Mesenchymal stem cell (in vitro differentiated cells and primary cell): ENCODE measurements at regions not wholly inside any gene's neighbourhood (a gene's known extent, or its start where the extent isn't known, plus 50 kb on each side); places are given as distances from the start of the nearest gene placed in this dataset.
"Not testable (repeated sequence)": the region's sequence is repeated elsewhere in the genome, so short reads cannot be mapped to it uniquely, and the experiment has no call there.

Source experiments
- DNase-seq: peaks from one replicate; pipeline ENCODE4 v3.0.0-alpha.2; 2013
- H2AFZ ChIP-seq: one replicate; pipeline ENCODE4 v1.6.1; 2013; ENCODE audit warnings: low read depth, mild to moderate bottlenecking, control low read depth, inconsistent platforms, low read length, moderate library complexity
- H2AK5ac ChIP-seq: 2 replicates; pipeline ENCODE4 v1.6.1; 2013; ENCODE audit warnings: low read length, moderate library complexity, mild to moderate bottlenecking, inconsistent platforms; ENCODE audit not compliant: severe bottlenecking
- H2BK120ac ChIP-seq: one replicate; pipeline ENCODE4 v1.6.1; 2013; ENCODE audit warnings: low read depth, mild to moderate bottlenecking, inconsistent platforms, low read length, moderate library complexity
- H2BK12ac ChIP-seq, 2 experiments: one replicate each; pipeline ENCODE4 v1.6.1; 2013; ENCODE audit warnings: inconsistent platforms in 2 of 2, low read length in 2 of 2, mild to moderate bottlenecking in 2 of 2, moderate library complexity in 2 of 2, control low read depth in 1 of 2
- H2BK15ac ChIP-seq: one replicate; pipeline ENCODE4 v1.6.1; 2013; ENCODE audit warnings: mild to moderate bottlenecking, low read depth, inconsistent platforms; ENCODE audit not compliant: poor library complexity, severe bottlenecking
- H2BK5ac ChIP-seq: 2 replicates; pipeline ENCODE4 v1.6.1; 2013; ENCODE audit warnings: low read depth, mild to moderate bottlenecking, low read length, control low read depth, inconsistent platforms; ENCODE audit not compliant: poor library complexity, severe bottlenecking
- H3K14ac ChIP-seq, 2 experiments: one replicate each; pipeline ENCODE4 v1.6.1; 2013; ENCODE audit warnings: inconsistent platforms in 2 of 2, low read length in 2 of 2, control low read depth in 1 of 2, mild to moderate bottlenecking in 1 of 2, moderate library complexity in 1 of 2
- H3K18ac ChIP-seq, 2 experiments: one replicate each; pipeline ENCODE4 v1.6.1; 2013; ENCODE audit warnings: inconsistent platforms in 2 of 2, low read length in 2 of 2, control low read depth in 1 of 2, low read depth in 1 of 2, mild to moderate bottlenecking in 1 of 2
- H3K23ac ChIP-seq, 2 experiments: one replicate each; pipeline ENCODE4 v1.6.1; 2013; ENCODE audit warnings: inconsistent platforms in 2 of 2, low read length in 2 of 2, mild to moderate bottlenecking in 2 of 2, moderate library complexity in 2 of 2, control low read depth in 1 of 2
- H3K27ac ChIP-seq: 2 replicates; pipeline ENCODE4 v1.5.1; 2013; ENCODE audit warnings: mild to moderate bottlenecking, moderate library complexity, low read length, control low read depth, inconsistent platforms; ENCODE audit not compliant: poor library complexity, severe bottlenecking
- H3K27me3 ChIP-seq, 2 experiments: 2 replicates each; pipeline versions ENCODE4 v1.6.1 to v1.7.0; 2013; ENCODE audit warnings: low read length in 2 of 2, mild to moderate bottlenecking in 2 of 2, moderate library complexity in 2 of 2, control low read depth in 1 of 2, inconsistent platforms in 1 of 2; ENCODE audit not compliant: control insufficient read depth in 1 of 2, insufficient read depth in 1 of 2
- H3K36me3 ChIP-seq, 2 experiments: 2 replicates each; pipeline versions ENCODE4 v1.6.1 to v1.7.0; 2013; ENCODE audit warnings: low read length in 2 of 2, control low read depth in 1 of 2, inconsistent platforms in 1 of 2, low read depth in 1 of 2, mild to moderate bottlenecking in 1 of 2; ENCODE audit not compliant: insufficient read depth in 2 of 2, control insufficient read depth in 1 of 2
- H3K4ac ChIP-seq, 2 experiments: one replicate each; pipeline ENCODE4 v1.6.1; 2013; ENCODE audit warnings: inconsistent platforms in 2 of 2, low read length in 2 of 2, mild to moderate bottlenecking in 2 of 2, moderate library complexity in 2 of 2, control low read depth in 1 of 2, low read depth in 1 of 2
- H3K4me1 ChIP-seq: 2 replicates; pipeline ENCODE4 v1.6.1; 2013; ENCODE audit warnings: low read depth, low read length, control low read depth; ENCODE audit not compliant: control insufficient read depth, insufficient read depth
- H3K4me2 ChIP-seq: 2 replicates; pipeline ENCODE4 v1.6.1; 2013; ENCODE audit warnings: low read length, mild to moderate bottlenecking, inconsistent platforms; ENCODE audit not compliant: poor library complexity, severe bottlenecking
- H3K4me3 ChIP-seq, 2 experiments: 2 replicates each; pipeline versions ENCODE4 v1.5.1 to v1.7.0; 2013; ENCODE audit warnings: low read length in 2 of 2, mild to moderate bottlenecking in 2 of 2, control low read depth in 1 of 2, low read depth in 1 of 2; ENCODE audit not compliant: insufficient read depth in 1 of 2
- H3K79me1 ChIP-seq: replicated peaks from 2 replicates; pipeline ENCODE4 v1.6.1; 2013; ENCODE audit warnings: mild to moderate bottlenecking, control low read depth, low read length, inconsistent platforms; ENCODE audit not compliant: poor library complexity, severe bottlenecking
- H3K9ac ChIP-seq: 2 replicates; pipeline ENCODE4 v1.7.0; 2013; ENCODE audit warnings: mild to moderate bottlenecking, low read length, moderate library complexity
- H3K9me3 ChIP-seq: 2 replicates; pipeline ENCODE4 v1.7.0; 2013; ENCODE audit warnings: mild to moderate bottlenecking, low read length; ENCODE audit not compliant: control insufficient read depth
- H4K8ac ChIP-seq: one replicate; pipeline ENCODE4 v1.6.1; 2013; ENCODE audit warnings: inconsistent platforms, mild to moderate bottlenecking, low read length, moderate library complexity
- H4K91ac ChIP-seq: one replicate; pipeline ENCODE4 v1.6.1; 2013; ENCODE audit warnings: mild to moderate bottlenecking, low read length, inconsistent platforms
- WGBS: methylation state at CpG from one replicate; pipeline ENCODE4 v1.1.7; 2013; ENCODE audit warnings: mixed read lengths; 5-methylcytosine and 5-hydroxymethylcytosine counted together

DNA sequence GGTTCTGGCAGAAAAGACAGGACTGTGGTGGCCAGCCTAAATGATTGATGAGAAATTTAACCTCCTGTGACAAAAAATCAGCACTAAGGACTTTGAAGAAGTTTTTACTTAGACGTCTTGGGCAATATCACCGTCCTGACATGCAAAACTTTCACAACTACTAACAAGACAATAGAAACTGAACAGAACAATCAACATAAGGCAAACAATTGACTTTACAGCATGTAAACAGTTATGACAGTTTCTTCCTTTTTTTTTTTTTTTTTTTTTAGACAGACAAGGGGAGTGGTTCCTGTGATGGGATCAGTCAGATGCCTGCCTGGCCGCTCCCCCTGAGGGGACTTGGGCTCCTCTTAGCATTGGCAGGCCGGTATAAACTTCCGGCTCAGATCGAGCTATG is 100.8 kb downstream of the ALG1L2 start:
- H2BK12ac ChIP-seq, H3K27ac ChIP-seq, H3K4me2 ChIP-seq, H4K91ac ChIP-seq, H3K9ac ChIP-seq, H3K9me3 ChIP-seq, H3K23ac ChIP-seq, H4K8ac ChIP-seq, H3K4ac ChIP-seq, H2AFZ ChIP-seq, H3K27me3 ChIP-seq, H3K14ac ChIP-seq, H3K4me1 ChIP-seq, H2BK120ac ChIP-seq, H3K4me3 ChIP-seq, H2BK5ac ChIP-seq, H2BK15ac ChIP-seq, DNase-seq, H3K36me3 ChIP-seq, H2AK5ac ChIP-seq, H3K18ac ChIP-seq, H3K79me1 ChIP-seq: not testable (repeated sequence)
- WGBS, result 81% methylated on average over 6 of the region's 6 CpGs

DNA sequence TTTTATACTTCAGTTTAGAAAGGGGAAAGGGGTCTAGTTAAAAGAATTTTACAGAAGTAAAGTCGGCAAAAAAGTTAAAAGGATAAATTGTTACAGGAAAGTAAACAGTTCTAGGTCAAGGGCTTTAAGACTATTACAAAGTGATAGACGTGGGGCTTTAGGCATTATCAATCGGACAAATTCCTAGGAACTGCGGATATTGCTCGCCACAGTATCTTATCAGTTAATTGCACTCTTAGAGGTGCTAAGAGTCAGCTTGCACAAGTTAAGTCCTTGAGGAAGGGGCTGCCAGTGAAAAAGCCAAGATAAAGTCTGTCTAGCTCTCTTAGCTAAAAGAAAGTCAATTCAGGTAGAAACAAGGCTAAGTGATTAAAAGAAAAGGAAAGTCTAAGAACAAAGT is 102.1 kb downstream of the ALG1L2 start:
- not testable (repeated sequence) for H3K4me1 ChIP-seq, H4K8ac ChIP-seq, H3K4me2 ChIP-seq, H3K79me1 ChIP-seq, H2BK15ac ChIP-seq, H3K9ac ChIP-seq, H3K27me3 ChIP-seq, H4K91ac ChIP-seq, H3K4ac ChIP-seq, H3K23ac ChIP-seq, H3K9me3 ChIP-seq, H2AK5ac ChIP-seq, DNase-seq, H2BK120ac ChIP-seq, H3K14ac ChIP-seq, H3K18ac ChIP-seq, H3K36me3 ChIP-seq, H3K4me3 ChIP-seq, H2BK12ac ChIP-seq, H3K27ac ChIP-seq, H2AFZ ChIP-seq, H2BK5ac ChIP-seq
- 33% methylated on average over 5 of the region's 5 CpGs for WGBS

DNA sequence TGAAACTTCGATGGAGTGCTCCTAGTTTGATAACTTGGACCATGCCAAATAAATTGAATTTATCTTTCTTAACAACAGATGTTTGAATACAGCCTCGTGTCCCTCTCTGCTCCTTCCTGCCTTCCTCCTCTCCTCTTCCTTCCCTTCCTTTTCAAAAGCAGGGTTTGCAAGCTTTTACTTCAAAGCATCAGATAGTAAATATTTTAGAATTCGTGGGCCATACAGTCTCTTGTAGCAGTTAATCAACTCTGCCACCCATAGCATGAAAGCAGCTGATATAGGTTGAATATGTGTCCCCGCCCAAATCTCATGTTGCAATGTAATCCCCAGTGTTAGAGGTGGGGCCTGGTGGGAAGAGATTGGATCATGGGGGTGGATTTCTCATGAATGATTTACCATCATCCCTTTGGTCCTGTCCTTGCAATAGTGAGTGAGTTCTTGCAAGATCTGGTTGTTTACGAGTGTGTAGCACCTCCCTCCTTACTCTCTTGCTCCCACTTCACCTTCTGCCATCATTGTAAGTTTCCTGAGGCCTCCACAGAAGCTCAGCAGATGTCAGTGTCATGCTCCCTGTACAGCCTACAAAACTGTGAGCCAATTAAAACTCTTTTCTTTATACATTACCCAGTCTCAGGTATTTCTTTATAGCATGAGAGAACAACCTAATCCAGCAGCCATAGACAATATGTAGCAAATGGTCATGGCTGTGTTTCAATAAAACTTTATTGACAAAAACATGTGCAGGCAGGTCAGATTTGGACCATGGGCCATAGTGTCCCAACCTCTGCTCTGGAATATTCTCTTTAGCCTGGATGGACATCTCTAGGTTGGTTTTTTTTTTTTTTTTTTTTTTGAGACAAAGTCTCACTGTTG is 102.8 kb downstream of the ALG1L2 start:
- H3K18ac ChIP-seq, H3K9me3 ChIP-seq, H3K4me3 ChIP-seq, H3K36me3 ChIP-seq, H3K9ac ChIP-seq, H2BK12ac ChIP-seq, H4K8ac ChIP-seq, H2BK120ac ChIP-seq, H3K27me3 ChIP-seq, H3K27ac ChIP-seq, H4K91ac ChIP-seq, H2AFZ ChIP-seq, DNase-seq, H3K4ac ChIP-seq, H3K4me1 ChIP-seq, H3K4me2 ChIP-seq, H2BK15ac ChIP-seq, H3K14ac ChIP-seq, H2BK5ac ChIP-seq, H3K79me1 ChIP-seq, H3K23ac ChIP-seq, H2AK5ac ChIP-seq: not testable (repeated sequence)
- WGBS, result 52% methylated on average over 2 of the region's 5 CpGs

DNA sequence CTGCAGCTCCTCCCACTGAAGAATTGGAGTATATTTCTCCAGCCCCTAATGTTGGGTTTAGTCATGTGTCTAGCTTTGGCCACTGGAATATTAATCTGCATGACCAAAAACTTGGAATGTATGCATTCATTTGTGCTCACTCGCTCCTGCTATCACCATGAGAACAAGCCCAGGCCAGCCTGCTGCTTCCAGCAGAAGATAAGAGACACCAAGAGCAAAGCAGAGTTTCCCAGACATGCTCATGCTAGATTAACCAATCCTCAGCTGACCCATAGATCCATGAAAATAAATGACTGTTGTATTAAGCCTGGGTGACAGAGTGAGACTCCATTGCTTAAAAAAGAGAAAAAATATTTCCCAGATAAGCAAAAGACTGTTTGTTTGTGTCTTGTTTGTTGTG is 119.6 kb downstream of the ALG1L2 start:
- H3K79me1 ChIP-seq, H3K4me1 ChIP-seq, H2BK5ac ChIP-seq, H3K27ac ChIP-seq, H4K8ac ChIP-seq, DNase-seq, H3K4me3 ChIP-seq, H3K27me3 ChIP-seq, H3K18ac ChIP-seq, H2BK12ac ChIP-seq, H4K91ac ChIP-seq, H2AFZ ChIP-seq, H3K4me2 ChIP-seq, H3K4ac ChIP-seq, H2AK5ac ChIP-seq, H3K36me3 ChIP-seq, H3K14ac ChIP-seq, H3K9me3 ChIP-seq, H2BK15ac ChIP-seq, H3K23ac ChIP-seq, H3K9ac ChIP-seq, H2BK120ac ChIP-seq: not testable (repeated sequence)
- 89% methylated on average over 1 of the region's 1 CpG for WGBS
